Prostate gland (tissue), 2 donors: ENCODE measurements at regions not wholly inside any gene's neighbourhood (a gene's known extent, or its start where the extent isn't known, plus 50 kb on each side); places are given as distances from the start of the nearest gene placed in this dataset.
"Not testable (repeated sequence)": the region's sequence is repeated elsewhere in the genome, so short reads cannot be mapped to it uniquely, and the experiment has no call there.

Source experiments
- DNase-seq: peaks from one replicate; pipeline ENCODE4 v3.0.0-alpha.2; 2019; ENCODE audit warnings: low spot score
- H3K27ac ChIP-seq, 2 donors: fragments of 200-600 bp; sonication (generic); 2 replicates each; pipeline ENCODE4 v1.5.1; 2017 to 2019
- H3K27me3 ChIP-seq: fragments of 200-600 bp; sonication (generic); replicated peaks from 2 replicates; pipeline ENCODE4 v1.5.1; 2019; ENCODE audit not compliant: insufficient read depth
- H3K36me3 ChIP-seq, 2 donors: fragments of 200-600 bp; sonication (generic); 1 replicate in 1 of 2; 2 replicates in 1 of 2; pipeline versions ENCODE4 v1.5.1 to v1.8.1; 2017 to 2019
- H3K4me1 ChIP-seq: fragments of 200-600 bp; sonication (generic); replicated peaks from 2 replicates; pipeline ENCODE4 v1.5.1; 2019
- H3K4me3 ChIP-seq, 2 donors: fragments of 200-600 bp; sonication (generic); 2 replicates each; pipeline ENCODE4 v1.5.1; 2017 to 2019
- H3K9me3 ChIP-seq: fragments of 200-600 bp; sonication (generic); 2 replicates; pipeline ENCODE4 v1.5.1; 2017
- CTCF ChIP-seq, 4 experiments: fragments of 200-600 bp in 2 of 4; fragments of 450-650 bp in 2 of 4; sonication (generic) in 2 of 4; IDR thresholded peaks; 1 replicate in 3 of 4; 2 replicates in 1 of 4; pipeline ENCODE4 v1.5.1; 2016 to 2019; ENCODE audit warnings: antibody characterized with exemption in 4 of 4, mild to moderate bottlenecking in 2 of 4, moderate library complexity in 2 of 4
- POLR2A ChIP-seq: fragments of 450-650 bp; IDR thresholded peaks from one replicate; pipeline ENCODE4 v1.6.1; 2016; ENCODE audit warnings: antibody characterized with exemption, mild to moderate bottlenecking
- POLR2AphosphoS5 ChIP-seq: sonication (generic); formaldehyde crosslinking; IDR thresholded peaks from one replicate; pipeline ENCODE4 v1.6.1; 2017; ENCODE audit warnings: antibody characterized with exemption
- WGBS: methylation state at CpG from one replicate; pipeline ENCODE4 v1.1.5; 2018; 5-methylcytosine and 5-hydroxymethylcytosine counted together
- intact Hi-C: fragments of 100-400 bp; cut with DNase I; formaldehyde crosslinking; loops from one replicate; pipeline ENCODE4 v1.14.2; 2022

DNA sequence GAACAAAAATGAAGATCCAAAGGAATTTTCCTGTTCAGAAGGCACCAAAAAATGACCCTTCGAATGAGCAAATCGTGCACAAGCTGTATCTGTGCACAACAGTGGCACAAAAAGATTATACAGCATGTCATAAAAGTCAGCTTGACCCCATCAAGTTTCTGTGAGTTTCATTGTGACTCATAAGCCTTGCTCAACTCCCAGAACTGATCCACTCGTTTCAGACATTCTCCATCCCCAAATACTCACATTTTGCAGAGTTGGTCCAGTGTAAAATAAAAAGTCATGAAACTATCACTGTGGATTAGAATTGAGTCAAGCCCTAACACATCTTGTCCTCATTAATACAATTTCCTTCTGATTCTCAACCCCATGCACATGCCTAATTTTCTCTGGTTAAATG is 174.7 kb upstream of the PKN2 start:
- no peaks in the 10 kb centered on the region for H3K36me3 ChIP-seq
- intact Hi-C loops = no loop called here
- no peaks in the 10 kb centered on the region for H3K27me3 ChIP-seq

GRCh38 chr1:88514544-88515060 is 169.5 kb upstream of the PKN2 start:
- no peak for DNase-seq
- H3K27me3 ChIP-seq = no peaks in the 10 kb centered on the region
- H3K27ac ChIP-seq = no peak overlapping the region
- H3K4me1 ChIP-seq = no peaks in the 10 kb centered on the region
- no peaks in the 10 kb centered on the region for H3K36me3 ChIP-seq
- WGBS = 52% methylated on average over 1 of the region's 1 CpG
- no peaks in the 10 kb centered on the region for H3K9me3 ChIP-seq
- intact Hi-C loops = no loop called here
- no peak for TF ChIP-seq POLR2AphosphoS5
- TF ChIP-seq POLR2A = no peak
- no peak for TF ChIP-seq CTCF (IDR thresholded peaks at IDR 0.05)
- H3K4me3 ChIP-seq = no peak overlapping the region

More for the DNA sequence above, 174.7 kb upstream of the PKN2 start:
- 58% methylated on average over 3 of the region's 3 CpGs for WGBS
- H3K27ac ChIP-seq = no peak overlapping the region
- H3K9me3 ChIP-seq = no peaks in the 10 kb centered on the region
- H3K4me1 ChIP-seq = no peaks in the 10 kb centered on the region
- no peak for DNase-seq
- no peak for TF ChIP-seq POLR2A
- no peak for TF ChIP-seq CTCF (IDR thresholded peaks at IDR 0.05)
- TF ChIP-seq POLR2AphosphoS5 = no peak
- H3K4me3 ChIP-seq = no peak overlapping the region

DNA sequence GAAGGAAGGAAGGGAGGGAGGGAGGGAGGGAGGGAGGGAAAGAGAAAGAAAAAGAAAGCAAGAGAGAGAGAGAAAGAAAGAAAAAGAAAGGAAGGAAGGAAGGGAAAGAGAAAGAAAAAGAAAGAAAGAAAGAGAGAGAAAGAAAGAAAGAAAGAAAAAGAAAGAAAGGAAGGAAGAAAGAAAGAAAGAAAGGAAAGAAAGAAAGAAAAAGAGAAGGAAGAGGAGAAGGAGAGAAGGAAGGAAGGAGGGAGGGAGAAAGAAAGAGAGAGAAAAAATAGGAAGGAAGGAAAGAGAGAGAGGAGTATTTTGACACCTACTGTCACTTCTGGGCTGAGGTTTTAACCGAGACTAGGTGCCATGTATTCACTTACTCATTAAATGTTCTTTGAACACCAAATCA is 166.6 kb upstream of the PKN2 start:
- H3K27me3 ChIP-seq, H3K36me3 ChIP-seq, H3K27ac ChIP-seq, DNase-seq, H3K4me3 ChIP-seq, H3K4me1 ChIP-seq, intact Hi-C loops, H3K9me3 ChIP-seq: not testable (repeated sequence)
- 71% methylated on average over 1 of the region's 1 CpG for WGBS

GRCh38 chr1:88519156-88519555 is 164.9 kb upstream of the PKN2 start:
- TF ChIP-seq POLR2AphosphoS5 = no peak
- TF ChIP-seq POLR2A = no peak
- no peak for TF ChIP-seq CTCF (IDR thresholded peaks at IDR 0.05)
- H3K9me3 ChIP-seq = no peaks in the 10 kb centered on the region
- no peaks in the 10 kb centered on the region for H3K36me3 ChIP-seq
- WGBS = 45% methylated on average over 1 of the region's 1 CpG
- intact Hi-C loops = no loop called here
- H3K27me3 ChIP-seq = no peaks in the 10 kb centered on the region
- no peaks in the 10 kb centered on the region for H3K4me1 ChIP-seq
- no peak overlapping the region for H3K4me3 ChIP-seq
- no peak overlapping the region for H3K27ac ChIP-seq
- no peak for DNase-seq

DNA sequence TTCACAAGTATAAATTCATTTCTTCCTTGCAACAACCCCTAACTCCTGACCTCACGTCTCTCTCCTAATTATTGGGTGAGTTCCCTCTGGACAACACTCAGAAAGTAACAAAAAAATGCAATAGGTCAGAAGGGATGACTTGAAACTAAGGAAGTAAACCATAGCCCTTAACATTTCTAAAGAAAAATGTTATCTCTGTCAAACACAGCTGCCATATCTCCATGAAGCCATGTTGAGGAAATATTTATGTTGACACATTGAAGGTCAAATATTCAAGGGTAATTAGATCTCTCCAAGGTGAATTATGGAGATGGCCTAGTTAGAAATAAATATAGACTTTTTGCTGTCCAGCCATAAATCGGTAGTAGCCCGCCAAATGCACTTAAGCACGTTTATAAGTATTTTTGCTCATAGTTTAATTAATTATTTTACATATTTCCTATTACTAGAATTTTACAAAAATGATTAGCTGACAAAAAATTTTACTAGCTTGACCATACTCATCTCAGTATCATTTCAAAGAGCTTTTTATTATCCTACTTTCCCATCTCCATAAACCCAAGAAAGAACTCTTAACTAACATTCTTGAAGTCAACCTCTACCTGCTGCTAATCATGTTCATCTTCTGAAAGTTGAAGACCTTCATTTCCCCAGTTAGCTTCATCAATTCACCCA is 160.1 kb upstream of the PKN2 start:
- intact Hi-C loops = no loop called here
- TF ChIP-seq CTCF (IDR thresholded peaks at IDR 0.05) (no peak), POLR2AphosphoS5 (no peak), POLR2A (no peak)
- H3K9me3 ChIP-seq = no peaks in the 10 kb centered on the region
- no peaks in the 10 kb centered on the region for H3K4me1 ChIP-seq
- DNase-seq = no peak
- no peak overlapping the region for H3K27ac ChIP-seq
- no peaks in the 10 kb centered on the region for H3K36me3 ChIP-seq
- H3K4me3 ChIP-seq = no peak overlapping the region
- H3K27me3 ChIP-seq = no peaks in the 10 kb centered on the region
- whole genome bisulfite sequencing = 90% methylated on average over 4 of the region's 4 CpGs
